B cell (primary cell): ENCODE measurements at regions not wholly inside any gene's neighbourhood (a gene's known extent, or its start where the extent isn't known, plus 50 kb on each side); places are given as distances from the start of the nearest gene placed in this dataset.

Experiments
- EZH2 ChIP-seq: IDR thresholded peaks from 2 replicates; pipeline ENCODE4 v1.6.1; 2012; ENCODE audit warnings: borderline replicate concordance, low read depth, mild to moderate bottlenecking, moderate library complexity, low read length; ENCODE audit not compliant: insufficient read depth, poor library complexity, severe bottlenecking
- TF ChIP-seq, protein P1 (sequence below): fragments of 200-600 bp; IDR thresholded peaks from one replicate; pipeline ENCODE4 v1.8.0; 2022; ENCODE audit warnings: antibody characterized with exemption, mild to moderate bottlenecking

- TF ChIP-seq, protein P1, sequence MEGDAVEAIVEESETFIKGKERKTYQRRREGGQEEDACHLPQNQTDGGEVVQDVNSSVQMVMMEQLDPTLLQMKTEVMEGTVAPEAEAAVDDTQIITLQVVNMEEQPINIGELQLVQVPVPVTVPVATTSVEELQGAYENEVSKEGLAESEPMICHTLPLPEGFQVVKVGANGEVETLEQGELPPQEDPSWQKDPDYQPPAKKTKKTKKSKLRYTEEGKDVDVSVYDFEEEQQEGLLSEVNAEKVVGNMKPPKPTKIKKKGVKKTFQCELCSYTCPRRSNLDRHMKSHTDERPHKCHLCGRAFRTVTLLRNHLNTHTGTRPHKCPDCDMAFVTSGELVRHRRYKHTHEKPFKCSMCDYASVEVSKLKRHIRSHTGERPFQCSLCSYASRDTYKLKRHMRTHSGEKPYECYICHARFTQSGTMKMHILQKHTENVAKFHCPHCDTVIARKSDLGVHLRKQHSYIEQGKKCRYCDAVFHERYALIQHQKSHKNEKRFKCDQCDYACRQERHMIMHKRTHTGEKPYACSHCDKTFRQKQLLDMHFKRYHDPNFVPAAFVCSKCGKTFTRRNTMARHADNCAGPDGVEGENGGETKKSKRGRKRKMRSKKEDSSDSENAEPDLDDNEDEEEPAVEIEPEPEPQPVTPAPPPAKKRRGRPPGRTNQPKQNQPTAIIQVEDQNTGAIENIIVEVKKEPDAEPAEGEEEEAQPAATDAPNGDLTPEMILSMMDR: no peak
- TF ChIP-seq EZH2: no peak
Measured at GRCh38 chr6:9553002-9553401, 861.9 kb downstream of the TFAP2A start.
